ENCODE measurements at regions not wholly inside any gene's neighbourhood (a gene's known extent, or its start where the extent isn't known, plus 50 kb on each side); places are given as distances from the start of the nearest gene placed in this dataset.

DNA sequence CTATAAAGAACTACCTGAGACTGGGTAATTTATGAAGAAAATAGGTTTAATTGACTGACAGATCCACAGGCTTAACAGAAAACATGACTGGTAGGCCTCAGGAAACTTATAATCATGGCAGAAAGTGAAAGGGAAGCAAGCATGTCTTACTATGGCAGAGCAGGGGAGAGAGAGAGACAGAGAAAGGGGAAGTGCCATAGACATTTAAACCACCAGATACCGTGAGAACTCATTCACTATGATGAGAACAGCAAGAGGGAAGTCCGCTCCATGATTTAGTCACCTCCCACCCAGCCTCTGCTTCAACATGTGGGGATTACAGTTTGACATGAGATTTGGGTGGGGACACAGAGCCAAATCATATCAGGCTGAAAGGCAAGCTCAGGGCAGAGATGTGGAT lies 327.1 kb upstream of the DDI1 start:
- H3K4me3 ChIP-seq (ENCODE audit: control insufficient read depth in 1 of 2, extremely low read depth in 1 of 2, low read length in 1 of 2), result no peak overlapping the region
- CTCF ChIA-PET, result no interaction called here
- peaks cover 0 to 3% (median 2%) of the 10 kb centered on the region in 3 donors for H3K4me1 Mint-ChIP-seq
- no peak overlapping the region for H3K27ac Mint-ChIP-seq
- POLR2A ChIA-PET, result no interaction called here
- H3K27me3 ChIP-seq (replicated peaks in 1 of 2; ENCODE audit: control insufficient read depth in 2 of 2, extremely low read depth in 1 of 2, insufficient read depth in 2 of 2, low read length in 1 of 2), result no peaks in the 10 kb centered on the region
- DNase-seq (no peak), ATAC-seq (replicated peaks in 1 of 4) (no peak)
- H3K9me3 Mint-ChIP-seq, result peaks cover 0 to 9% (median 3%) of the 10 kb centered on the region in 3 donors
- no peak overlapping the region for H3K4me3 Mint-ChIP-seq
- H3K4me1 ChIP-seq (ENCODE audit: control insufficient read depth in 1 of 2, extremely low read depth in 1 of 2, insufficient read depth in 2 of 2, low read length in 2 of 2), result no peaks in the 10 kb centered on the region
- H3K27me3 Mint-ChIP-seq, result peaks cover 0 to 3% of the 10 kb centered on the region in 2 donors
- H3K36me3 ChIP-seq (ENCODE audit: control insufficient read depth in 2 of 2, extremely low read depth in 1 of 2, insufficient read depth in 1 of 2, low read length in 1 of 2), result no peaks in the 10 kb centered on the region
- no peak overlapping the region for H3K27ac ChIP-seq (ENCODE audit: low read length)
- H3K36me3 Mint-ChIP-seq, result no peaks in the 10 kb centered on the region
- WGBS (ENCODE audit: insufficient coverage), result no CpG with 5 or more reads among the region's 2 CpGs
- no peaks in the 10 kb centered on the region for H3K9me3 ChIP-seq

GRCh38 chr11:103714246-103714645 lies 322.2 kb upstream of the DDI1 start:
- ChIA-PET POLR2A (no interaction called here), CTCF (no interaction called here)
- H3K4me1 Mint-ChIP-seq, result peaks cover 0 to 3% (median 2%) of the 10 kb centered on the region in 3 donors
- ATAC-seq (replicated peaks in 1 of 4), result no peak
- Histone ChIP-seq H3K27me3 (replicated peaks in 1 of 2; ENCODE audit: control insufficient read depth in 2 of 2, extremely low read depth in 1 of 2, insufficient read depth in 2 of 2, low read length in 1 of 2) (no peaks in the 10 kb centered on the region), H3K4me1 (ENCODE audit: control insufficient read depth in 1 of 2, extremely low read depth in 1 of 2, insufficient read depth in 2 of 2, low read length in 2 of 2) (no peaks in the 10 kb centered on the region), H3K27ac (ENCODE audit: low read length) (no peak overlapping the region), H3K9me3 (no peaks in the 10 kb centered on the region), H3K36me3 (ENCODE audit: control insufficient read depth in 2 of 2, extremely low read depth in 1 of 2, insufficient read depth in 1 of 2, low read length in 1 of 2) (no peaks in the 10 kb centered on the region), H3K4me3 (ENCODE audit: control insufficient read depth in 1 of 2, extremely low read depth in 1 of 2, low read length in 1 of 2) (no peak overlapping the region)
- H3K9me3 Mint-ChIP-seq, result peaks cover 2% of the 10 kb centered on the region in 3 donors
- H3K4me3 Mint-ChIP-seq, result no peak overlapping the region
- H3K36me3 Mint-ChIP-seq, result no peaks in the 10 kb centered on the region
- peaks cover 0 to 4% of the 10 kb centered on the region in 2 donors for H3K27me3 Mint-ChIP-seq
- H3K27ac Mint-ChIP-seq, result no peak overlapping the region
- no peak for DNase-seq

DNA sequence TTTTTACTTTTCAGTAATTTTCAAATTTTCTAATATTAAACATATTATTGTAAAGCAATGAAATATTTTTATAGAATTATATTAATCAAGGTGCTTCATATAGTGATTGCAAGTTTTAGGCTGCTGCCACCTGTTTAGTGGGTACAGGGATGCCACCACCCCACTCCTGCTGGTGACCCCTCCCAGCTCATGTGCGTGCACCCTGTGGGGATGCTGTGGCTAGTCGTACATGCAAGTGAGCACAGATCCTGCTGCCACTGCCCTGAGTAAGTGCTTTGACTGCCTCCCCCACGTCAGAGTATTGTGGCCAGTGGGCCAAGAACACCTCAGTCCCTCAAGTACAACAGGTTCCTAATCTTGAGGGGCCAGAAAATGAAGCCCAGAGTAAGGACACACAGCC lies 320.1 kb upstream of the DDI1 start:
- peaks cover 0 to 2% (median 0%) of the 10 kb centered on the region in 3 donors for H3K9me3 Mint-ChIP-seq
- H3K27me3 Mint-ChIP-seq, result peaks cover 0 to 4% of the 10 kb centered on the region in 2 donors
- H3K4me1 Mint-ChIP-seq, result peaks cover 0 to 3% (median 2%) of the 10 kb centered on the region in 3 donors
- no peak overlapping the region for H3K4me3 Mint-ChIP-seq
- Histone ChIP-seq H3K4me1 (ENCODE audit: control insufficient read depth in 1 of 2, extremely low read depth in 1 of 2, insufficient read depth in 2 of 2, low read length in 2 of 2) (no peaks in the 10 kb centered on the region), H3K36me3 (ENCODE audit: control insufficient read depth in 2 of 2, extremely low read depth in 1 of 2, insufficient read depth in 1 of 2, low read length in 1 of 2) (no peaks in the 10 kb centered on the region), H3K27me3 (replicated peaks in 1 of 2; ENCODE audit: control insufficient read depth in 2 of 2, extremely low read depth in 1 of 2, insufficient read depth in 2 of 2, low read length in 1 of 2) (no peaks in the 10 kb centered on the region), H3K27ac (ENCODE audit: low read length) (no peak overlapping the region), H3K4me3 (ENCODE audit: control insufficient read depth in 1 of 2, extremely low read depth in 1 of 2, low read length in 1 of 2) (no peak overlapping the region), H3K9me3 (no peaks in the 10 kb centered on the region)
- ChIA-PET POLR2A (no interaction called here), CTCF (no interaction called here)
- H3K27ac Mint-ChIP-seq, result no peak overlapping the region
- 85% methylated on average over 2 of the region's 3 CpGs for WGBS (ENCODE audit: insufficient coverage)
- ATAC-seq (replicated peaks in 1 of 4), result no peak
- H3K36me3 Mint-ChIP-seq, result no peaks in the 10 kb centered on the region
- DNase-seq, result no peak

GRCh38 chr11:103727262-103727661 lies 309.2 kb upstream of the DDI1 start:
- CTCF ChIA-PET, result no interaction called here

GRCh38 chr11:103729617-103730016 lies 306.8 kb upstream of the DDI1 start:
- no peak overlapping the region for H3K4me3 Mint-ChIP-seq
- H3K27ac Mint-ChIP-seq, result no peak overlapping the region
- DNase-seq (no peak), ATAC-seq (replicated peaks in 1 of 4) (no peak)
- H3K4me1 ChIP-seq (ENCODE audit: control insufficient read depth in 1 of 2, extremely low read depth in 1 of 2, insufficient read depth in 2 of 2, low read length in 2 of 2), result no peaks in the 10 kb centered on the region
- no peaks in the 10 kb centered on the region for H3K36me3 Mint-ChIP-seq
- H3K4me1 Mint-ChIP-seq, result no peaks in the 10 kb centered on the region
- no peaks in the 10 kb centered on the region for H3K9me3 ChIP-seq
- no peak overlapping the region for H3K27ac ChIP-seq (ENCODE audit: low read length)
- H3K9me3 Mint-ChIP-seq, result peaks cover 11 to 26% (median 19%) of the 10 kb centered on the region in 3 donors
- H3K27me3 Mint-ChIP-seq, result no peaks in the 10 kb centered on the region
- ChIA-PET POLR2A (no interaction called here), CTCF (no interaction called here)
- H3K4me3 ChIP-seq (ENCODE audit: control insufficient read depth in 1 of 2, extremely low read depth in 1 of 2, low read length in 1 of 2), result no peak overlapping the region
- no peaks in the 10 kb centered on the region for H3K27me3 ChIP-seq (replicated peaks in 1 of 2; ENCODE audit: control insufficient read depth in 2 of 2, extremely low read depth in 1 of 2, insufficient read depth in 2 of 2, low read length in 1 of 2)
- H3K36me3 ChIP-seq (ENCODE audit: control insufficient read depth in 2 of 2, extremely low read depth in 1 of 2, insufficient read depth in 1 of 2, low read length in 1 of 2), result no peaks in the 10 kb centered on the region

More at GRCh38 chr11:103727262-103727661, 309.2 kb upstream of the DDI1 start:
- Histone ChIP-seq H3K4me1 (ENCODE audit: control insufficient read depth in 1 of 2, extremely low read depth in 1 of 2, insufficient read depth in 2 of 2, low read length in 2 of 2) (no peaks in the 10 kb centered on the region), H3K36me3 (ENCODE audit: control insufficient read depth in 2 of 2, extremely low read depth in 1 of 2, insufficient read depth in 1 of 2, low read length in 1 of 2) (no peaks in the 10 kb centered on the region), H3K9me3 (no peaks in the 10 kb centered on the region), H3K27ac (ENCODE audit: low read length) (no peak overlapping the region), H3K4me3 (ENCODE audit: control insufficient read depth in 1 of 2, extremely low read depth in 1 of 2, low read length in 1 of 2) (no peak overlapping the region), H3K27me3 (replicated peaks in 1 of 2; ENCODE audit: control insufficient read depth in 2 of 2, extremely low read depth in 1 of 2, insufficient read depth in 2 of 2, low read length in 1 of 2) (no peaks in the 10 kb centered on the region)
- no peaks in the 10 kb centered on the region for H3K4me1 Mint-ChIP-seq
- no peaks in the 10 kb centered on the region for H3K27me3 Mint-ChIP-seq
- no peak overlapping the region for H3K27ac Mint-ChIP-seq
- ATAC-seq (replicated peaks in 1 of 4) (no peak), DNase-seq (no peak)
- H3K9me3 Mint-ChIP-seq, result peaks cover 12 to 32% (median 19%) of the 10 kb centered on the region in 3 donors
- POLR2A ChIA-PET, result no interaction called here
- 53% methylated on average over 4 of the region's 4 CpGs for WGBS (ENCODE audit: insufficient coverage)
- no peaks in the 10 kb centered on the region for H3K36me3 Mint-ChIP-seq
- H3K4me3 Mint-ChIP-seq, result no peak overlapping the region

DNA sequence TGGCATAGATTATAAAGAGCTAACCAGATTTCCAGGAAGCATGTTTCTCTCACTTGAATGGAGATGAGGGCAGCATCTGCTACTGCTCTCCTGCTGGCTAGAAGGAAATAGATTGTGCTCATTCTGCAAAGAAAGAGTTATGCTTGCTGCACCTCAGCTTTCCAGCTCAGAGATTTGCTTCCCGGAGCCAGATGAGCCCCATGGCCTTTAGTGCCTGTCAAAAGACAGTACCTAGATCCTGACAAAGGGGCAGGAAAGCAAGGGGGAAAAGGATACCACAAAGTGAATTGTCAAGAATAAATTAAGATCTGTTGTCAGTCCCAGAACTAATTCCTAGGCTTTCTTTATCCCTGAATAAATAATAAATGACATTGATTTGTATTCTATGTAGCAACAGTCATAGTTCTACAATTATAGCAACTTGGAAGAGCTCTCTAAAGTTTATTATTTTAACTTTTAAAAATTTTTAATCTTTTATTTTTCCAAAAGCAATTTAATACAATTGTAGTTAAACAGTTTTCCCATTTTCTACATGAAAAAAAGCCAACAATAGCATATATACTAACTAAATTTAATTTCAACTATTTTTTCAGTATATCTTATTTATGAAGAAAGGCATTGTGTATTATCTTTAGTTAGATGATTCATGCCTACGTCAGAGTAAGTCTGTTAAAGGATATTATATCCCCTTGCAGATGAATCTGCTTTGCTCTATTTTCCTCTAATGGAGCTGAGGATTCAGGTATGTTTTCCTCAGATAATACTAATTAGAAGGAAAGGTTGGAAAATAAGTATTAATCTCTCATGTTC lies 306.1 kb upstream of the DDI1 start:
- no CpG with 5 or more reads among the region's 2 CpGs for WGBS (ENCODE audit: insufficient coverage)
- ChIA-PET POLR2A (no interaction called here), CTCF (no interaction called here)
- H3K4me3 Mint-ChIP-seq, result no peak overlapping the region
- Histone ChIP-seq H3K27me3 (replicated peaks in 1 of 2; ENCODE audit: control insufficient read depth in 2 of 2, extremely low read depth in 1 of 2, insufficient read depth in 2 of 2, low read length in 1 of 2) (no peaks in the 10 kb centered on the region), H3K27ac (ENCODE audit: low read length) (no peak overlapping the region), H3K4me3 (ENCODE audit: control insufficient read depth in 1 of 2, extremely low read depth in 1 of 2, low read length in 1 of 2) (no peak overlapping the region), H3K9me3 (no peaks in the 10 kb centered on the region), H3K36me3 (ENCODE audit: control insufficient read depth in 2 of 2, extremely low read depth in 1 of 2, insufficient read depth in 1 of 2, low read length in 1 of 2) (no peaks in the 10 kb centered on the region), H3K4me1 (ENCODE audit: control insufficient read depth in 1 of 2, extremely low read depth in 1 of 2, insufficient read depth in 2 of 2, low read length in 2 of 2) (no peaks in the 10 kb centered on the region)
- H3K4me1 Mint-ChIP-seq, result no peaks in the 10 kb centered on the region
- no peaks in the 10 kb centered on the region for H3K27me3 Mint-ChIP-seq
- ATAC-seq (replicated peaks in 1 of 4) (no peak), DNase-seq (no peak)
- peaks cover 7 to 22% (median 14%) of the 10 kb centered on the region in 3 donors for H3K9me3 Mint-ChIP-seq
- H3K36me3 Mint-ChIP-seq, result no peaks in the 10 kb centered on the region
- no peak overlapping the region for H3K27ac Mint-ChIP-seq

- Mint-ChIP-seq H3K27me3 (no peaks in the 10 kb centered on the region), H3K36me3 (no peaks in the 10 kb centered on the region), H3K4me1 (no peaks in the 10 kb centered on the region), H3K27ac (no peak overlapping the region), H3K4me3 (no peak overlapping the region), H3K9me3 (peaks cover 4 to 12% (median 7%) of the 10 kb centered on the region in 3 donors)
- Histone ChIP-seq H3K4me1 (ENCODE audit: control insufficient read depth in 1 of 2, extremely low read depth in 1 of 2, insufficient read depth in 2 of 2, low read length in 2 of 2) (no peaks in the 10 kb centered on the region), H3K27ac (ENCODE audit: low read length) (no peak overlapping the region), H3K36me3 (ENCODE audit: control insufficient read depth in 2 of 2, extremely low read depth in 1 of 2, insufficient read depth in 1 of 2, low read length in 1 of 2) (no peaks in the 10 kb centered on the region), H3K9me3 (no peaks in the 10 kb centered on the region), H3K27me3 (replicated peaks in 1 of 2; ENCODE audit: control insufficient read depth in 2 of 2, extremely low read depth in 1 of 2, insufficient read depth in 2 of 2, low read length in 1 of 2) (no peaks in the 10 kb centered on the region), H3K4me3 (ENCODE audit: control insufficient read depth in 1 of 2, extremely low read depth in 1 of 2, low read length in 1 of 2) (no peak overlapping the region)
- POLR2A ChIA-PET, result no interaction called here
- no peak for ATAC-seq (replicated peaks in 1 of 4)
- CTCF ChIA-PET, result no interaction called here
- WGBS (ENCODE audit: insufficient coverage), result no CpG with 5 or more reads among the region's 2 CpGs
- DNase-seq, result no peak
These were observed 304.8 kb upstream of the DDI1 start for GRCh38 chr11:103731670-103732069.

Data from T-cell (primary cell).